ENCODE measurements at regions not wholly inside any gene's neighbourhood (a gene's known extent, or its start where the extent isn't known, plus 50 kb on each side); places are given as distances from the start of the nearest gene placed in this dataset.

DNA sequence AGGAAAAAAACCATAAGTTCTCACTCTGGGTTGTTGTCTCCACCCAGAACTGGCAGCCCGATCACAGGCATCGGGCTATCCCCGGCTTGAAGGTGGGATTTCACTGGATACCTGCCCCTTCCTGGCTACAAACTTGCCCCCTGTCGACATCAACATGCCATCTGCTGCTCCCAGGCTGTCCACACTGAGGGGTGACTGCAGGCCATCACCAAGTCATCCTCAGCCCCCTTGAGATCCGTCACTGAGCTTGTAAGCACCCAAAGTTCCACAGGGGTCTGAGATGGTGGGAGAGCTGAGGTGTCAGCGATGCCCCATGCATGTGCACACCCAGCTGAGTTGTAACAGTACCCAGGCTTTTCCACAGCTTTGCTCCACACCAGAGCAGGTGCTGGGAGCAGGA is 211.0 kb downstream of the AMY1C start:
- TF ChIP-seq SIN3A (IDR thresholded peaks at IDR 0.05; ENCODE audit: borderline replicate concordance, insufficient read depth, low read length) (no peak), POLR2AphosphoS5 (IDR thresholded peaks at IDR 0.05; ENCODE audit: low read depth, low read length) (no peak), TAF1 (IDR thresholded peaks at IDR 0.05; ENCODE audit: borderline replicate concordance, insufficient read depth, low read length) (no peak), FOXP2 (optimal IDR thresholded peaks at IDR 0.05; ENCODE audit: borderline replicate concordance, extremely low read depth, extremely low read length, insufficient read depth) (no peak)
- TF ChIP-seq, protein P1, sequence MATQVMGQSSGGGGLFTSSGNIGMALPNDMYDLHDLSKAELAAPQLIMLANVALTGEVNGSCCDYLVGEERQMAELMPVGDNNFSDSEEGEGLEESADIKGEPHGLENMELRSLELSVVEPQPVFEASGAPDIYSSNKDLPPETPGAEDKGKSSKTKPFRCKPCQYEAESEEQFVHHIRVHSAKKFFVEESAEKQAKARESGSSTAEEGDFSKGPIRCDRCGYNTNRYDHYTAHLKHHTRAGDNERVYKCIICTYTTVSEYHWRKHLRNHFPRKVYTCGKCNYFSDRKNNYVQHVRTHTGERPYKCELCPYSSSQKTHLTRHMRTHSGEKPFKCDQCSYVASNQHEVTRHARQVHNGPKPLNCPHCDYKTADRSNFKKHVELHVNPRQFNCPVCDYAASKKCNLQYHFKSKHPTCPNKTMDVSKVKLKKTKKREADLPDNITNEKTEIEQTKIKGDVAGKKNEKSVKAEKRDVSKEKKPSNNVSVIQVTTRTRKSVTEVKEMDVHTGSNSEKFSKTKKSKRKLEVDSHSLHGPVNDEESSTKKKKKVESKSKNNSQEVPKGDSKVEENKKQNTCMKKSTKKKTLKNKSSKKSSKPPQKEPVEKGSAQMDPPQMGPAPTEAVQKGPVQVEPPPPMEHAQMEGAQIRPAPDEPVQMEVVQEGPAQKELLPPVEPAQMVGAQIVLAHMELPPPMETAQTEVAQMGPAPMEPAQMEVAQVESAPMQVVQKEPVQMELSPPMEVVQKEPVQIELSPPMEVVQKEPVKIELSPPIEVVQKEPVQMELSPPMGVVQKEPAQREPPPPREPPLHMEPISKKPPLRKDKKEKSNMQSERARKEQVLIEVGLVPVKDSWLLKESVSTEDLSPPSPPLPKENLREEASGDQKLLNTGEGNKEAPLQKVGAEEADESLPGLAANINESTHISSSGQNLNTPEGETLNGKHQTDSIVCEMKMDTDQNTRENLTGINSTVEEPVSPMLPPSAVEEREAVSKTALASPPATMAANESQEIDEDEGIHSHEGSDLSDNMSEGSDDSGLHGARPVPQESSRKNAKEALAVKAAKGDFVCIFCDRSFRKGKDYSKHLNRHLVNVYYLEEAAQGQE (IDR thresholded peaks at IDR 0.05; ENCODE audit: insufficient read depth in 1 of 2, low read depth in 2 of 2, low read length in 2 of 2): no peak

DNA sequence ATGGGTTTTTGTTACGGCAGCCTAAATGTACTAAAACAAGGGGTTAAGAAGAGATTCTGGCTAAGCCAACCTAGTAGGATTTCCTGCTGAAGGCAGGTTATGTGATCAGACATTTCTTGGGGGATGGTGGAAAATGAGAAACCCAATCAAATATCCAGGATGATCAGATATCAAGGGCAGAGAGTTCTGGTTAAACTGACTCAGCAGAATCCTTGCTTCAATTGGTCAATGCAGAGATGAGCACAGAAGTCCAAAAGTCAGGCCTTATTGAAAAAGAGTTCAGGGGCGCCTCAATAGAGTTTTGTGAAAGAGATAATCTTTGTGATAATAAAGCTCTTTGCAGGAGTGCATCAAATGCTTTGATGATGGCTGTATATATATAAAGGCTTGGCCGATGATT is 237.1 kb downstream of the AMY1C start:
- TF ChIP-seq FOXP2 (optimal IDR thresholded peaks at IDR 0.05; ENCODE audit: borderline replicate concordance, extremely low read depth, extremely low read length, insufficient read depth) (no peak), TAF1 (IDR thresholded peaks at IDR 0.05; ENCODE audit: borderline replicate concordance, insufficient read depth, low read length) (no peak), SIN3A (IDR thresholded peaks at IDR 0.05; ENCODE audit: borderline replicate concordance, insufficient read depth, low read length) (no peak), POLR2AphosphoS5 (IDR thresholded peaks at IDR 0.05; ENCODE audit: low read depth, low read length) (no peak)
- TF ChIP-seq, protein P1 (IDR thresholded peaks at IDR 0.05; ENCODE audit: insufficient read depth in 1 of 2, low read depth in 2 of 2, low read length in 2 of 2): no peak

DNA sequence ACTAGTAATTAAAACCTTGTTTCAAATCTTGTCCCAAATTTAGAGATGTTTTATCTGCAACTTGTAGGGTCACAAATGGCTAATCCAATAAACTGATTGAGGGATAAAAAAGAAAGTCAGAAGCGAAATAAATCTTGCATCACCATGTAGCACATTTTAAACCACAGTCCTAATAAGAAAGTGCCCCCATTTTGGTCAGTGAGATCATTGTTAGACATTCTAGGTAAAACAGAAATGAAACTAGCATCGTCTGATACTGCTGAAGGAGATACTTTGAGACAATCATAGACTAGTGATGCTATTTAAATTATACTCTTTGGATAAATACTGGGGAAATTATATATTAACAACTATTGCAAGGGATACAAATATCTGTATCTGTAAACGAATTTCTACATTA is 247.9 kb downstream of the AMY1C start:
- TF ChIP-seq FOXP2 (optimal IDR thresholded peaks at IDR 0.05; ENCODE audit: borderline replicate concordance, extremely low read depth, extremely low read length, insufficient read depth) (no peak), POLR2AphosphoS5 (IDR thresholded peaks at IDR 0.05; ENCODE audit: low read depth, low read length) (no peak), TAF1 (IDR thresholded peaks at IDR 0.05; ENCODE audit: borderline replicate concordance, insufficient read depth, low read length) (no peak), SIN3A (IDR thresholded peaks at IDR 0.05; ENCODE audit: borderline replicate concordance, insufficient read depth, low read length) (no peak)
- TF ChIP-seq, protein P1 (IDR thresholded peaks at IDR 0.05; ENCODE audit: insufficient read depth in 1 of 2, low read depth in 2 of 2, low read length in 2 of 2): no peak

DNA sequence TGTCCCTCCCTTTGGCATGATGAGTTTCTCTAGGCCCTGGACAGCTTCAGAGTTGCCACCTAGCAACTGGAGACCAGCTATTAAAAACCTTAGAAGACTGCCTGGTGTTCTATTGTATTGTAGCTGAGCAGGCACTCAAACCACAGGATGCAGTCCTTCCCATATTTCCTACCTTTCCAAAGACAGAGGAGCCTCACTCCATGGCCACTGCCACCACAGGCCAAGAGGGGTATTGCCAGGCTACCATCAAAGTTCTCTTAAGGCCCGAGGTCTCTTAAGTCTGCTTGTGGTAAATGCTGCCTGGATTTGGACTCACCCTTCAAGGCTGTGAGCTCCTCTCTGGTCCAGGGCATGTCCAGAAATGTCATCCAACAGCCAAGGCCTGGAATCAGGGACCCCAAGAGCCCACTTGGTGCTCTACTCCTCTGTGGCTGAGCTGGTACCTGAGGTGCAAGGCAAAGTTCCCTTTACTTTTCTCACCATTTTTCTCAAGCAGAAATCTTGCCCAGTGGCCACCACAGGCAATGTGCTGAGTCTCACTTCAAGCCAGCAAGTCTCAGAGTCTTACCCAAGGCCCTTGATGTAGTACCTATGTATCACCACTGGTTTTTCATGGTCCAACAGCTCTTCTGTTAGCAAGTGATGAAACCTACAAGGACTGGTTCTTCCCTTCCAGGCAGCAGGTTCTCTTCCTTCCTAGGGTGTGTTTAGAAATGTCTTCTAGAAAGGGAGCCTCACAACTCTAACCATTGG is 269.4 kb downstream of the AMY1C start:
- TF ChIP-seq TAF1 (IDR thresholded peaks at IDR 0.05; ENCODE audit: borderline replicate concordance, insufficient read depth, low read length) (no peak), FOXP2 (optimal IDR thresholded peaks at IDR 0.05; ENCODE audit: borderline replicate concordance, extremely low read depth, extremely low read length, insufficient read depth) (no peak), SIN3A (IDR thresholded peaks at IDR 0.05; ENCODE audit: borderline replicate concordance, insufficient read depth, low read length) (no peak), POLR2AphosphoS5 (IDR thresholded peaks at IDR 0.05; ENCODE audit: low read depth, low read length) (no peak)
- TF ChIP-seq, protein P1 (IDR thresholded peaks at IDR 0.05; ENCODE audit: insufficient read depth in 1 of 2, low read depth in 2 of 2, low read length in 2 of 2): no peak
